Nephron (organoid): ENCODE measurements at regions not wholly inside any gene's neighbourhood (a gene's known extent, or its start where the extent isn't known, plus 50 kb on each side); places are given as distances from the start of the nearest gene placed in this dataset.
"Not testable (repeated sequence)": the region's sequence is repeated elsewhere in the genome, so short reads cannot be mapped to it uniquely, and the experiment has no call there.

ENCODE experiments used
- H3K27ac Mint-ChIP-seq, 3 experiments: 2 replicates each; pipeline ENCODE4 v1.8.0; 2020; ENCODE audit warnings: mixed read lengths in 3 of 3, mild to moderate bottlenecking in 2 of 3, moderate library complexity in 1 of 3
- H3K27me3 Mint-ChIP-seq: 2 replicates; pipeline ENCODE4 v1.8.0; 2021; ENCODE audit warnings: low read depth, mild to moderate bottlenecking, moderate library complexity, mixed read lengths
- H3K36me3 Mint-ChIP-seq: 2 replicates; pipeline ENCODE4 v1.8.0; 2020; ENCODE audit warnings: low read depth, mixed read lengths
- H3K4me1 Mint-ChIP-seq: 2 replicates; pipeline ENCODE4 v1.8.0; 2020; ENCODE audit warnings: mixed read lengths
- H3K4me3 Mint-ChIP-seq, 3 experiments: 2 replicates each; pipeline ENCODE4 v1.8.0; 2020; ENCODE audit warnings: mild to moderate bottlenecking in 3 of 3, mixed read lengths in 3 of 3, moderate library complexity in 2 of 3
- H3K9me3 Mint-ChIP-seq: 2 replicates; pipeline ENCODE4 v1.8.0; 2020; ENCODE audit warnings: mixed read lengths
- TF ChIP-seq, protein P1 (sequence below), 3 experiments: fragments of 200-600 bp; sonication (generic); IDR thresholded peaks; one replicate each; pipeline ENCODE4 v1.5.0; 2021; ENCODE audit warnings: antibody characterized with exemption in 3 of 3; ENCODE audit not compliant: unreplicated experiment in 3 of 3

DNA sequence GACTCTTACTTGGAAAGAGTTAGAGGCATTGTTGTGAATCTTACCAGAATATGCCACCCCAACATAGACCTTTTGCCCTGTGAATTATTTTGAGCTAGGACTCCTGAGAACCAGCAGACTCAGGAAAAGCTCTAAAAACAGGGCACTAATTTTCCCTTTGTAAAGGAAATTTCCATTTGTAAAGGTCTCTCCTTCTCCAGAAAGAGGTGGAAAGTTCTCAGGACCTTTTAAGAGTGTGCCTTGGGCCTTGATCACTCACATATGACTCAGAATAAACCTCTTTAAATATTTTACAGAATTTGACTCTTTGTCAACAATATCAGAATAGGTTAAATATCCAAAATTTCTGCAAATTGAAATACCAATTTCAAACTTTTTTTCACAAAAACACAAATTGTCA is 721.8 kb upstream of the NCAM2 start:
- Mint-ChIP-seq H3K4me1 (no peaks in the 10 kb centered on the region), H3K36me3 (no peaks in the 10 kb centered on the region), H3K4me3 (no peak overlapping the region), H3K27me3 (no peaks in the 10 kb centered on the region), H3K27ac (no peak overlapping the region), H3K9me3 (no peaks in the 10 kb centered on the region)
- TF ChIP-seq, protein P1, sequence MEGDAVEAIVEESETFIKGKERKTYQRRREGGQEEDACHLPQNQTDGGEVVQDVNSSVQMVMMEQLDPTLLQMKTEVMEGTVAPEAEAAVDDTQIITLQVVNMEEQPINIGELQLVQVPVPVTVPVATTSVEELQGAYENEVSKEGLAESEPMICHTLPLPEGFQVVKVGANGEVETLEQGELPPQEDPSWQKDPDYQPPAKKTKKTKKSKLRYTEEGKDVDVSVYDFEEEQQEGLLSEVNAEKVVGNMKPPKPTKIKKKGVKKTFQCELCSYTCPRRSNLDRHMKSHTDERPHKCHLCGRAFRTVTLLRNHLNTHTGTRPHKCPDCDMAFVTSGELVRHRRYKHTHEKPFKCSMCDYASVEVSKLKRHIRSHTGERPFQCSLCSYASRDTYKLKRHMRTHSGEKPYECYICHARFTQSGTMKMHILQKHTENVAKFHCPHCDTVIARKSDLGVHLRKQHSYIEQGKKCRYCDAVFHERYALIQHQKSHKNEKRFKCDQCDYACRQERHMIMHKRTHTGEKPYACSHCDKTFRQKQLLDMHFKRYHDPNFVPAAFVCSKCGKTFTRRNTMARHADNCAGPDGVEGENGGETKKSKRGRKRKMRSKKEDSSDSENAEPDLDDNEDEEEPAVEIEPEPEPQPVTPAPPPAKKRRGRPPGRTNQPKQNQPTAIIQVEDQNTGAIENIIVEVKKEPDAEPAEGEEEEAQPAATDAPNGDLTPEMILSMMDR (IDR thresholded peaks at IDR 0.05; ENCODE audit: unreplicated experiment in 3 of 3): no peak

DNA sequence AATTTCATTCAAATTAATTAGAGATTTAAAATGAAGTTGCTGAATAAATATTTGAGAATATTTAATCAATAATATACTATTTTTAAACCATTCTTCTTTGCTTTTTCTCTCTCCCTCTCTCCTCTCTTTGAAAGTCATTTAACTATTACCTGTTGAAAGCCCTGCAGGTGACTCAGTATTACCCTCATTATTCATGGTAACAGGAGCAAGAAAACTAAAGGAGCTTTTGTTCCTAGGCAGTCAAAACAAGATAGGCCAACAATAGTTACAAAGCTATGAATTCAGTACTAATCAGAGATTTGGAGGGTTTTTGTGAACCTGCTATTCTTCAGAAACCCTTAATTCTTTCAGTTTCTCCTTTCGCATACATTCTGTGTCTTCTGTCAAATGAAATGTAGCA is 721.3 kb upstream of the NCAM2 start:
- no peak overlapping the region for H3K27ac Mint-ChIP-seq
- TF ChIP-seq, protein P1 (IDR thresholded peaks at IDR 0.05; ENCODE audit: unreplicated experiment in 3 of 3): no peak

GRCh38 chr21:20283836-20284235 is 714.4 kb upstream of the NCAM2 start:
- H3K27ac Mint-ChIP-seq: no peak overlapping the region
- TF ChIP-seq, protein P1 (IDR thresholded peaks at IDR 0.05; ENCODE audit: unreplicated experiment in 3 of 3): no peak
- H3K27me3 Mint-ChIP-seq: no peaks in the 10 kb centered on the region
- no peaks in the 10 kb centered on the region for H3K36me3 Mint-ChIP-seq
- H3K9me3 Mint-ChIP-seq: no peaks in the 10 kb centered on the region
- H3K4me1 Mint-ChIP-seq: no peaks in the 10 kb centered on the region
- no peak overlapping the region for H3K4me3 Mint-ChIP-seq

More for the DNA sequence above, 721.3 kb upstream of the NCAM2 start:
- no peaks in the 10 kb centered on the region for H3K36me3 Mint-ChIP-seq
- no peaks in the 10 kb centered on the region for H3K4me1 Mint-ChIP-seq
- no peaks in the 10 kb centered on the region for H3K27me3 Mint-ChIP-seq
- no peak overlapping the region for H3K4me3 Mint-ChIP-seq
- no peaks in the 10 kb centered on the region for H3K9me3 Mint-ChIP-seq

- no peak overlapping the region for H3K4me3 Mint-ChIP-seq
- H3K27ac Mint-ChIP-seq: no peak overlapping the region
- no peaks in the 10 kb centered on the region for H3K9me3 Mint-ChIP-seq
- TF ChIP-seq, protein P1 (IDR thresholded peaks at IDR 0.05; ENCODE audit: unreplicated experiment in 3 of 3): no peak
- no peaks in the 10 kb centered on the region for H3K36me3 Mint-ChIP-seq
- no peaks in the 10 kb centered on the region for H3K27me3 Mint-ChIP-seq
- no peaks in the 10 kb centered on the region for H3K4me1 Mint-ChIP-seq
Observed at GRCh38 chr21:20292280-20292679, 705.9 kb upstream of the NCAM2 start.

- H3K9me3 Mint-ChIP-seq: not testable (repeated sequence)
Observed at GRCh38 chr21:20292854-20293253, 705.4 kb upstream of the NCAM2 start.

DNA sequence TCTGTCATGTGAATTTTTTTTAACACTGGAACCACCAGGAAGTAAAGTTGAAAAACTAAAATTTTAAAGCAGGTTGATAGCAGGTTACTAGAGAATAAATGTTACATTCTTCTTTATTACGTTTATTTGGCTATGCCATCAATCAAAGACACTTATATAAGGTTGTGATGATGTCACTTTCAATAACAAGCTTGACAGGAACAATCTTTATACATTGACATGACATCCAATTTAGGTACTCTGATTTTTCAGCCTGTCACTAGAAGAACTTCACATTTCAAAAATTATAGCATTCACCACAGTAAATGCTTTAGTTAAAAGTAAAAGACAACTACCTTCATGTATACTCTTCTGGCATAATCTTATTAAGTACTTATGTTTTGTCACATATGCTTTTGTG is 696.8 kb upstream of the NCAM2 start:
- H3K27me3 Mint-ChIP-seq: no peaks in the 10 kb centered on the region
- no peak overlapping the region for H3K27ac Mint-ChIP-seq
- TF ChIP-seq, protein P1 (IDR thresholded peaks at IDR 0.05; ENCODE audit: unreplicated experiment in 3 of 3): no peak
- no peak overlapping the region for H3K4me3 Mint-ChIP-seq
- no peaks in the 10 kb centered on the region for H3K9me3 Mint-ChIP-seq
- no peaks in the 10 kb centered on the region for H3K4me1 Mint-ChIP-seq
- no peaks in the 10 kb centered on the region for H3K36me3 Mint-ChIP-seq

More at GRCh38 chr21:20292854-20293253, 705.4 kb upstream of the NCAM2 start:
- not testable (repeated sequence) for H3K4me1 Mint-ChIP-seq, H3K4me3 Mint-ChIP-seq, H3K27me3 Mint-ChIP-seq, H3K36me3 Mint-ChIP-seq, H3K27ac Mint-ChIP-seq
